GM19023 (cell line): ENCODE measurements at regions not wholly inside any gene's neighbourhood (a gene's known extent, or its start where the extent isn't known, plus 50 kb on each side); places are given as distances from the start of the nearest gene placed in this dataset.
A peak's percentile ranks its signal among the peaks of the same experiment; 100 is the strongest.
"Not testable (repeated sequence)": the region's sequence is repeated elsewhere in the genome, so short reads cannot be mapped to it uniquely, and the experiment has no call there.

Source experiments
- ATAC-seq: cut with Tn5 transposase; IDR thresholded peaks from one replicate; pipeline ENCODE4 v1.9.1; 2021; ENCODE audit warnings: mild to moderate bottlenecking, moderate library complexity; ENCODE audit not compliant: unreplicated experiment

- no peak for ATAC-seq
Measured at GRCh38 chr15:75100679-75101078, 77.3 kb downstream of the PPCDC start.

DNA sequence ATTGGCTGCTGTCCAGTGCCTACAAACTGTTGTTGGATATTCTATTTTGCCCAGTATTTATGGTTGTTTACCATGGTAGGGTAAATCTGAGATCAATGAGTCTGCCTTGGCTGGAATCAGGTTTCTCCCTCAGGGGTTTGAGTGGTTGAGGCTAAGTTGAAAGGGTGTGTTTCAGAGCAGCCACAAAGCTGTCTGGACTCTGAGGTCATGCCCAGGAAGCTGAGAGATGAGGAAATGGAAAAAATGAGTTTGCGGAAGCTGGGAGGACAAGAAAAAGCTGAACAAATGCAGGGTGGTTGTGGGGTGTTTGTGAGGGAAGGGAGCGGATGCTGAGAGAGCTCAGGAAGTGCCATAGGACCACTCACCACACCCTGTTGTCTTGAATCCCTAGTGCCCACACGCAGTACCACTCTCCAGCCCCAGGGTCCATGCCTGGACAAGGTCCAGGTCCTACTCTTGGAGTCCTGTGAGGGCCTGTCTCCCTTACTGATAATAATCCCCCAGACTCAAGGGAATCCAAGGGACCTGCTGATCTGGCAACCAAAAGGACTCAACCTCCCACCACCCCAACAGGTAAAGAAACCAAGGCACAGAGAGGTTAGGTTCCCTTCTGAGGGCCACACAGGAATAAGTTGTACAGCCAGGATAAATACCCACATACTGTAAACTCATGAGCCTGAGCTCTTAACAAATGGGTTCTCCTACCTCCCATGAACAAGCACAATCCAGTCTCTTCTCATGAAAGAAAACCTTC lies 81.6 kb downstream of the PPCDC start:
- ATAC-seq = no peak

DNA sequence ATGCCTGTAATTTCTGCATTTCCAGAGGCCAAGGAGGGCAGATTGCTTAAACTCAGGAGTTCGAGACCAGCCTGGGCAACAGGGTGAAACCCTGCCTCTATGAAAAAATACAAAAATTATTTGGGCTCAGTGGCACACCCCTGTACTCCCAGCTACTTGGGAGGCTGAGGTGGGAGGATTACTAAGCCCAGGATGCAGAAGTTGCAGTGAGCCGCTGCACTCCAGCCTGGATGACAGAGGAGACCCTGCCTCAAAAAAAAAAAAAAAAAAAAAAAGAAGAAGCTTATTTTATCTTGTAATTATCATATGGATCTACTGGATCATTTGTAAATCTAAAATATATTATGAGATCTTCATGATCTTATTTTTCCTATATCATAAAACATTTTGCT lies 84.1 kb downstream of the PPCDC start:
- ATAC-seq = no peak

- no peak for ATAC-seq
Measured at GRCh38 chr15:75107908-75108838, 84.8 kb downstream of the PPCDC start.

DNA sequence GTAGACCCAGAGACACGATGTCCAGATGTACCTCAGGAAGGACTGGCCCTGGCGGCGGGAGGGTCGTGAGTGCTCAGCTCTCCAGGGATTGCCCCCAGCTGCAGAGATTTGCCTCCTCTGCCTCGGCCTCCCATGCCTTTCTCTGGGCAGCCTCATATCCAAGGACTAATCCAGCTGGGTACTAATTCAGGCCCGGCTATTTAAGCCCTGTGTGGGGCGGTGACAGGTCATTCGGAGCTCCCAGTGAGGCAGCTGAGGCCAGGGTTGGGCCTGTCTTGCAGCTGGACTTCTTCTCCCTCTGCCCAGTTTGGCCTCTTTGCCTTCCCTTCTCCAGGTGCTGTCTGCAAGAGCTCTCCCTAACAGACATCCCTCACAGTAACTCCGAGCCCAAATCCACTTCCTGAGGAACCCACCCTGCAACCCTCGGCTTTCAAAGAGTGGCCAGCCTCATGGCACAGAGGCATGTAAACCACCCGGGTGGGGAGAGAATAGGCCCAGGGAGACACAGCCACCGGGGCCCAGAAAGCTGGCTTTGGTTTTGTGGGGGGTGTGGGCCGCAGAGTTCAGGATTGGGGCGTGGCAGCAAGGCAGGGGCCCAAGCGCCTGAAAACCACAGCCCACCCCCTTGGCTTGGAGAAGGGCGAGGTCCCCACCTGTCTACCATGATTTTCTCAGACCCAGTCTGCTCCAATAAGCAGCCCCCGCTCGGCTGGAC lies 85.8 kb downstream of the PPCDC start:
- no peak for ATAC-seq

- ATAC-seq = no peak
Measured at GRCh38 chr15:75109736-75110130, 86.3 kb downstream of the PPCDC start.

DNA sequence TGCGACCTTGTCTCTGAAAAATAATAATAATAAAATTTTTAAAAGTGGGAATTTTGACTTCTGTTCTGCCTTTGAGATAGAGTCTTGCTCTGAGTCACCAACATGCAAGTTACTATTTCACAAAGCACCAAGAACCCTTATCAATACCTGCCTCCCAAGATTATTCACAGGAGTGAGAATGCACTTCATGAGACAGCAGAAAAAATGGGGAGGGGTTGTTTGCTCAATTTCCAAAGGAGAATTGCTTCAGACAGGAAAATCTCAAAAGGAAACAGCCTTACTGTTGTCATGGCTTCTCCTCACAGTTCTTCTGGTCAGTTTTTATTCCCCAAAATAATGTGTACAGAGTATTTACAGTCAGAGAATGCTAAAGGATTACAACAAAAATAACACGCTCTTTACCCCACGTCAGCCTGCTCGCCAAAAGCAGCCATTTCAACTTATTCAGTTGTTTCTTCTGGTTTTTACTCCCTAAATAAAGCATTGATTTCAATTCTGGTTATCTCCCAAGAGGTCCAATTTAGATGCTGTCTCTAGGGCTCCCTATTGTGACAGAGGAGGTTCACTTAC lies 89.0 kb downstream of the PPCDC start:
- no peak for ATAC-seq

DNA sequence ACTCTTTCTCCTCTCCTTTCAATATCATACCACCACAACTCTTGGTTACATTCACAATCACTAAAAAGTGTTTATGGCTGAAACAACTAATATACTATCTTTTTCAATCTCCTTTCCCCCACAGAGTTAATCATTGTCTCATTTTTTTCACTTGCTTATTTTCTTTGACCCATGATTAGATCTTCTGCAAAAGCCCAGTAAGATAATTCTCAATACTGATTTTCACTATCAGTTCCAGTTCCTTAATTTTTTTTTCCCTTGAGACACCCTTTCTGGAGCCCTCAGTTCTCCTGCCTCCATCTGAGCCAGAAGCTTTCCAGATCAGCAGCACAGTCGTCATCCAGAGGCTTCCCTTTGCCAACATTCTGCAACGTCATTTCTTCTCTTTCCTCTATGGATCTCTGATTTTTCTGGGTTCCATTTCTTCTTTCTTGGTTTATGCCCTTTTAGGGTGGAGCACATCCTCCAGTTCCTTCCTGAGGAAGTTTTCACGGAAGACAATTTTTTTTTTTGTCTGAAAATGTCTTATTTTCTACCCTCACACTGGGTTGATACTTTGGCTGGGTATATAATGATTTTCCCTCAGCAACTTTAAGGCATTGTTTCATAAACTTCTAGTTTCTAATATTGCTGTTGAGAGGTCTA lies 88.7 kb upstream of the C15orf39 start:
- ATAC-seq = peak; percentile 57

DNA sequence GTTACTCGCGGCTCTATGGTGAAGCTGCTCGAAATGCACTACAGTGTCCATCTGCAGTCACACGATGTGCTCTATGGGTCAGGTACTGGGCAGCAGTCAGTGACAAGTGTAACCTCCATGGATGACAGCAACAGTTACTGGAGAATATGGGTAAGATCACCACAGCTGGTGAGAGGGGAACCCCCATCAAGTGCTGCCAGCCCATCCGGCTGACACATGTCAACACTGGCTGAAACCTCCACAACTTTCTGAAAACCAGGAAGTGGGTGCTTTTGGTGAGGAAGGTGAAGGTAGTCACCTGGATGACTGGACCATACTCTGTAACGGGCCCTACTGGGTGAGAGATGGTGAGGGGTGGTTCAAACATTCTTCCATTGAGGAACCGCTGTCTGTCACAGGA lies 87.4 kb upstream of the C15orf39 start:
- no peak for ATAC-seq

DNA sequence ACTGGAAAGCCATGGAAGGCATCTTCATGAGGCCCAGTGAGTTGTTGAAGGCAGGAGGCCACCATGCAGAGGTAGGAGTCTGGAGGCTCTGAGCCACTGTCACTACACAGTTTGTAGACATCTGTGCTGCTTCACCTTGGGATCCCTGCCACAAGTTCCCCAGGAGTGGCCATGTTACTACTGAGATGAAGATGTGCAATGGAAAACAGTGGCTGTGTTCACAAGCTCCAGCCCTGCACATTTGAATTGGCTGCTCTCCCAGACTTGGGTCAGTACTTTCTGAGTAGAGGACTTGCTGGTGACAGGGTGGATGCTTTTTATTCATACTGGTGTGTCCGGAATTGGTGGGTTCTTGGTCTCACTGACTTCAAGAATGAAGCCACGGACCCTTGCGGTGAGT lies 86.9 kb upstream of the C15orf39 start:
- ATAC-seq = no peak

DNA sequence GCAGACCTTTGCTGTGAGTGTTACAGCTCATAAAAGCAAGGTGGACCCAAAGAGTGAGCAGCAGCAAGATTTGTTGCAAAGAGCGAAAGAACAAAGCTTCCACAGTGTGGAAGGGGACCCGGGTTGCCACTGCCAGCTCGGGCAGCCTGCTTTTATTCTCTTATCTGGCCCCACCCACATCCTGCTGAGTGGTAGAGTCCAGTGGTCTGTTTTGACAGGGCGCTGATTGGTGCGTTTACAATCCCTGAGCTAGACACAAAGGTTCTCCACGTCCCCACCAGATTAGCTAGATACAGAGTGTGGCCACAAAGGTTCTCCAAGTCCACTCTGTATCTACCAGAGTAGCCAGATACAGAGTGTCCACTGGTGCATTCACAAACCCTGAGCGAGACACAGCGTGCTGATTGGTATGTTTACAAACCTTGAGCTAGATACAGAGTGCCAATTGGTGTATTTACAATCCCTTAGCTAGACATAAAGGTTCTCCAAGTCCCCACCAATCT lies 86.2 kb upstream of the C15orf39 start:
- ATAC-seq = not testable (repeated sequence)

DNA sequence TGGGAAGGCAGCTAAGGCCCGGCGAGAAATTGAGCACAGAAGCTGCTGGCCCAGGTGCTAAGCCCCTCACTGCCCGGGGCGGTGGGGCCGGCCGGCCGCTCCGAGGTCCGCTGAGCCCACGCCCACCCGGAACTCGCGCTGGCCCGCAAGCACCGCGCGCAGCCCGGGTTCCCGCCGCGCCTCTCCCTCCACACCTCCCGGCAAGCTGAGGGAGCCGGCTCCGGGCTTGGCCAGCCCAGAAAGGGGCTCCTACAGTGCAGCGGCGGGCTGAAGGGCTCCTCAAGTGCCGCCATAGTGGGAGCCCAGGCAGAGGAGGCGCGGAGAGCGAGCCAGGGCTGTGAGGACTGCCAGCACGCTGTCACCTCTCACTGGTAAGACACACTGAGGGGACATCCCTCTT lies 85.5 kb upstream of the C15orf39 start:
- not testable (repeated sequence) for ATAC-seq

- ATAC-seq = no peak
Measured at GRCh38 chr15:75117993-75118392, 83.7 kb upstream of the C15orf39 start.

DNA sequence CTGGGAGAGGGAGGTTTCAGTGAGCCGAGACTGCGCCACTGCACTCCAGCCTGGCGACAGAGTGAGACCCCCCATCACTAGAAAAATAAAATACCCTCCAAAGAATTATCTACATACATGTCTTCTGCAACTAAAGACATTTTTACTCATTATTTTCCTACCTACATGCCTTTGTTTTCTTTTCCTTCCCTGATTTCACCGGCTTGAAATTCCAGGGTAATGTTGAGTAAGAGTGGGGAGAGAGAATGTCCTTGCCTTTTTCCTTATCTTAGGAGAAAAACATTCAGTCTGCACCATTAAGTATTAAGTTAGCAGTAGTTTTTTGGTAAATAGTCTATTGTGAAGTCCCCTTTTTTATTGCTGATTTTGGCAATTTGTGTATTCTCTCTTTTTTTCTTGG lies 82.4 kb upstream of the C15orf39 start:
- ATAC-seq = not testable (repeated sequence)

- no peak for ATAC-seq
Measured at GRCh38 chr15:75121491-75121890, 80.2 kb upstream of the C15orf39 start.

DNA sequence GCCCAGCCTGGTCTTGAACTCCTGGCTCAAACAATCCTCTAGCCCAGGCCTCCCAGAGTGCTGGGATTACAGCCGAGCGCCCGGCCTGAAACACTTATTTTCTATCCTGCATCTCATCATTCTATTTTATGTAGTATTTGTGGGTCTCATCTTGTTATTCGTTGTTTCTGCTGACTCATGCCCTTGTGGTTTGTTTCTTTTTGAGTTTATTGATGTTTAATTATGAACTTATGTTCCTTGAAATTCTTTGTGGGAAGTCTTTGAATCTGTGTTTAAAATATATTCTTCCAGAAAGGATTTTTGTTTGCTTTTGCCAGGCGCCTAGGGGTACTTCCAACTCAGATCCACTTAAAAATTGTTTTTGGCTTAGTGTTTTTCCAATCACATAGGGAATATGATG lies 78.3 kb upstream of the C15orf39 start:
- no peak for ATAC-seq

DNA sequence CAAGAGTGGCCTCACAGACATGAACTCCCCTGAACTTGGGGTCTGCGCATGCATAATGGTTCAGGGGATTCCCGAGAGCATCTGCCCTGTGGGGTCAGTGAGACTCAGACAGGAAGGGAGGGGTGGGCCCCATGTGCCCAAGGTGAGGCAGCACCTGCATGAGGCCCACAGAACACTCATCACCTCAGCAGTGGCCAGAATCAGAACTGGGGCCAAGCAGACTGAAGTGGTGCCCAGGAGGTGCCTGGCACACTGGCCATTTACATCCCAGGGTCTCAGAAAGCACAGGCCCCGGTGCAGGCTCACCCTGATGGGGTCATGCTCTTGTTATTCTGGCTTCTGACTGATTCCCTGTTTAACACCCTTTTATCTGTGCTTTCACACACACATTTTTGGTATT lies 77.4 kb upstream of the C15orf39 start:
- not testable (repeated sequence) for ATAC-seq

- ATAC-seq = no peak
Measured at GRCh38 chr15:75125935-75126334, 75.7 kb upstream of the C15orf39 start.

GRCh38 chr15:75126864-75127580 lies 74.7 kb upstream of the C15orf39 start:
- ATAC-seq = no peak

- no peak for ATAC-seq
Measured at GRCh38 chr15:75129788-75130187, 71.9 kb upstream of the C15orf39 start.
